Stimulated activated CD4-positive, alpha-beta T cell treated with anti-CD3 and anti-CD28 coated beads, TNF-alpha, amount 100 ng/mL, for 48 hours (primary cell): ENCODE measurements at regions not wholly inside any gene's neighbourhood (a gene's known extent, or its start where the extent isn't known, plus 50 kb on each side); places are given as distances from the start of the nearest gene placed in this dataset.

Experiments used
- DNase-seq, 3 donors: peaks; one replicate each; pipeline ENCODE4 v3.0.0-alpha.2; 2020; ENCODE audit warnings: low read depth in 3 of 3

DNA sequence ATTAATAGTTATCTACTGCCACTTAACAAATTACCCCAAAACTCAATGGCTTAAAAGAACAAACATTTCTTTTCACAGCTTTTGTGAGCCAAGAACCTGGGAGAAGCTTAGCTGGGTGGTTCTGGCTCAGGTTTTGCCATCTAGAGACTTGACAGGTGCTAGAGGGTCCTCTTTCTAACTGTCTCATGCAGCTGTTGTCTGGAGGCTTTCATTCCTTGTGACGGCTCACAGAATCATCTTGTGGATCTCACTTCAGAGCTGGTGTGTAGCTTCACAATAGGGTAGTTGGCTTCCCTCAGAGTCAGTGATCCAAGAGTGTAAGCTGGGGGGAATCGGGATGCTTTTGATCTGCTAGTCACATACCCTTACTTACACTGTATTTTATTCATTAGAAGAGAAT lies 81.2 kb upstream of the APC start:
- no peak for DNase-seq

DNA sequence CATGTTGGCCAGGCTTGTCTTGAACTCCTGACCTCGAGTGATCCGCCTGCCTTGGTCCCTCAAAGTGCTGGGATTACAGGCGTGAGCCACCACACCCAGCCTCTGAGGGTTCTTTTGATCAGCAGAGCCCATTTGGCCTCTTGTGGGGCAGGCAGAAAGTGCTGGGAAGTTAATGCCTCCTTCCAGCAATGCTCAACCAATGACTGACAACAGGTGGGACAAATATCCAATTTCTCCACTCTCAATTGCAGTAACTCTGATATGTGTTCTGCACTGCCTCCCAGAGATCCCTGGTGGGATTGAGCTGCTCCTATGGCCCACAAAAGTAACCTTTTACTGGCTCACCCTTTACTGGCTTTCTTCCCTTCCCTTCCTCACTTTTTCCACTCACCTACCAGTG lies 79.9 kb upstream of the APC start:
- DNase-seq, result no peak

DNA sequence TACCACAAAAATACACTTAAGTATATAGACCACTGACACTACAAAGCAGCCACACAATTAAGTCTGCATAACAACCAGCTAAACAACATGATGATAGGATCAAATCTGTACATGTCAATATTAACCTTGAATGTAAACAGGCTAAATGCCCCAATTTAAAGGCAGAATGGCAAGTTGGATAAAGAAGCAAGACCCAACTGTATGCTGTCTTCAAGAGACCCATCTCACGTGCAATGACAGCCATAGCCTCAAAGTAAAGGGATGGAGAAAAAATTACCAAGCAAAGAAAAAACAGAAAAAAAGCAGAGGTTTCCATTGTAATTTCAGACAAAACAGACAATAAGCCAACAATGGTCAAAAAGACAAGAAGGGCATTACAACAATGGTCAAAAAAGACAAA lies 77.3 kb upstream of the APC start:
- DNase-seq, result no peak

DNA sequence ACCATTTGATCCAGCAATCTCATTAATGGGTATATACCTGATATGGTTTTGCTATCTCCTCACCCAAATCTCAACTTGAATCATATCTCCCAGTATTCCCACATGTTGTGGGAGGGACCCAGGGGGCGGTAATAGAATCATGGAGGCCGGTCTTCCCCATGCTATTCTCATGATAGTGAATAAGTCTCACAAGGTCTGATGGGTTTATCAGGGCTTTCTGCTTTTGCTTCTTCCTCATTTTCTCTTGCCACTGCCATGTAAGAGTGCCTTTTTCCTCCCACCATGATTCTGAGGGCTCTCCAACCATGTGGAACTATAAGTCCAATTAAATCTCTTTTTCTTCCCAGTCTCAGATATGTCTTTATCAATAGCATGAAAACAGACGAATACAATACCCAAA lies 74.5 kb upstream of the APC start:
- DNase-seq, result no peak

DNA sequence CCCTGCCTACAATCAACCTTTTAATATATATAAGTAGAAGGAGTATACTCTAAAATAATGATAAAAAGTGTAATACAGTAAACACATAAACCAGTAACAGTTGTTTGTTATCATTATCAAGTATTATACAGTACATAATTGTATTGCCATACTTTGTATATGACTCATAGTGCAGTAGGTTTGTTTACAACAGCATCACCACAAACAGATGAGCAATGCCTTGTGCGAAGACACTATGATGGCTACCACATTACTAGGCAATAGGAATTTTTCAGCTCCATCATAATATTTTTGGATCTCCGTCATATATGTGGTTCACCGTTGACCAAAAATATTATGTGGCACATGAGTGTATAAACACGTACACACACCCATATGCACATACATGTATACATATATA lies 69.7 kb upstream of the APC start:
- no peak for DNase-seq

DNA sequence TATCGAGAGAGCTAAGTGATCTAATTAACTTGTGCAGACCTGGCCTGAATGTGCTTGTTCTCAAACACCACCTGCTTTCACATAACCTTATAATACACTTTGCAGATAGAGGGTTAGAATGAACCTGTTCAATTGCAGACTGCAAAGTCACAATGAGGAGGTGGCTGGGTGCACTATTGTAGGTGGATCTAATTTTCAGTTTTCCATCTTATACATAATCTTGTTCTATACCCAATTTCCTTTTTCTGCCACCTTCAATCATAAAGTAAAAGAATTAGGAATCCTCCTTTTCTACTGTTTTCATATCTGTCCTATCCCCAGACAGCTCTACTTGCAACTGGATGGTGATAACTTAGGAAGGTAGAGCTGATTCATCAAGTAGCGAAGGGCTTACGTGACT lies 68.8 kb upstream of the APC start:
- no peak for DNase-seq

DNA sequence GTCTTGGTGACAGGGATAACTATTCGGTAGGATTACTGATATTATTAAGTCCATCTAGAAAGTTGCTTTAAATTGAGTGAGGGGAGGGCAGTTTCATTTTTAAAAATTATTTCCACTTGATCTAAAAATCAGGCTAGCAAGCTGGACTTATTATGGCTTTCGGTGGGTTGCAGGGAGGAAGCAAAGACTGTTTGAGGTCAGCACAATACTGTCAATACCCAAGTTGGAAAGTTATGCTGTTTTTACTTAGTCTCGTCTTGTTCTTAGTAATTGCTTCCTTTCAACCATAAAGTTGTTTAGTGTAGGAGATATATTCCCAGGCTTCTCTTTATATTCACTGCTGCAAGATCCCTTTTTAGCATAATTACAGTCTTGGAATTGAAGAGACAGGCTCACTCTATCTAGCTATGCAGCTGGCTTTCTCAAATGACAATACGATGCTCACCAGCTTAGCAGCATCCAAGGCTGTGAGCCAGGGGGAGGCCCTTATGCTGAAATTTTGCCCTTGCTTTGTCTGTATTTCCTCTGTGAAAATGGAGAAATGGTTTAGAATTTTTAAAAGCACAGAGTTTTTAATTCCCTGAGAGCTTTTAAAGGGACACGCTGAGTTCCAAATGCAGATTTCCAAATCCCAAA lies 68.2 kb upstream of the APC start:
- no peak for DNase-seq

DNA sequence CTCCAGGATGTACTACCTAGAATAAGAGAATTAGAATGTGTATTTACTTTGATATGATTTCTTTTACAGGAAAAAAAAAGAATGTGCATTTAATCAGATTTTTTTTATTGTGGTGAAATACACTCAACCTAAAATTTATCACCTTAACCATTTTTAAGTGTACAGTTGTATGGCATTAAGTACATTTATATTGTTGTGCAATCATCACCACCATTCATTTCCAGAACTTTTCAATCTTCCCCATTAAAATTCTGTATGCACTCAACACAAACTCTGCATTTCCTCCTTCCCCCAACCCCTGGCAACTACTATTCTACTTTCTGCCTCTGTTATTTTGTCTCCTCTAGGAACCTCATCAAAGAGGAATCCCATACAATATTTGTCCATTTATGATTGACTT lies 66.0 kb upstream of the APC start:
- DNase-seq, result no peak

DNA sequence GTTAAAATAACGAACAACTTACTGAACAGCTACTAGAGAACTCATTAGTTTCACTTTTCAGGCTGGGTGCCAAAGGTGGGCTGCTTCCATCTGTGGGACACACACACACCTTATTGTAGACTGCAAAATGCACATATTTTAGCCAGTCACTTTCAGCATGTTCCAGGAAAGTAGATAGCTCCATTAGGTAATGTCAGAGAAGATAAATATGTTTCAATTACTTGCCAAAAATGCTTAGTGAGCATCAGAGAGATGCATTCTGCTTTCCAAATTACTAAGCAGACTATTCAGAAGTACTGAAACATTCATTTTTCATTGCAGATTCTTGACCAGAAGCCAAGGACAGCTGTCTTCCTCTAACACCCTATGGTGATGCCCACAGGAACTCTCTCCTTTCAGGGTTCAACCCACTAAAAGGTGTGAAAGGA lies 56.2 kb upstream of the APC start:
- DNase-seq, result no peak

DNA sequence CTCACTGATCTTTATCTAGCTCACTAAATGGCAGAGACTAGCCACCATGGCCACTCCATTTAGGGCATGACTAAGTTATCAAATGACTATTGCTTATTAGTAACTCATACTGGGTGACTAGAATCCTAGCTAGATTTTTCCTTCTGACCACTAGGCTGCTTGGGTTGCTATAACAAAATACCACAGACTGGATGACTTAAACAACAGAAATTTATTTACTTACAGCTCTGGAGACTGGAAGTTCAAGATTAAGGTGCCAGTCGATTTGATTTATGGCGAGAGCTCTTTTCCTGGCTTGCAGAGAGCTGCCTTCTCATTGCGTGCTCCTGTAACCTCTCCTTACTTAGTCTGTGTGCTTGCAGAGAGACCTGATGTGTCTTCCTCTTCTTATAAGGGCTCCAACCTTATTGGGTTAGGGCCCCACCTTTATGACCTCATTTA lies 55.0 kb upstream of the APC start:
- no peak for DNase-seq

DNA sequence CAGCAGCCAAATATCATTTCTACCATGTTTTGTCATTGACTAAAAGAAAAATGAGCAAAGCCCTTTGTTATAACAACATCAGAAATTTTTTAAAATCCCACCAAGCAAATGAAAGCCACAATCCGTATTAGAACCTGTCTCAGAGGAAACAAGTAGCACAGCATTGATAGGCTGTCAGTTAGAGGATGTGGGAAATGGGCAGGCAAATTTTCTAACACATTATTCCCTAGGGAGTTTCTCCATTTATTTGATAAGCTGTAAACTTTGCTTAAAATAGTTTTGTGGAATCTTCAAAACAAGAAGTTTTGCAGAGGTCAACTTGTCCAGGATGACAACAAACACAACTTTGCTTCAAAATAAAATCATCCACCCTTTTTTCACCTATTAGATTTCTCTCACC lies 53.6 kb upstream of the APC start:
- no peak for DNase-seq

DNA sequence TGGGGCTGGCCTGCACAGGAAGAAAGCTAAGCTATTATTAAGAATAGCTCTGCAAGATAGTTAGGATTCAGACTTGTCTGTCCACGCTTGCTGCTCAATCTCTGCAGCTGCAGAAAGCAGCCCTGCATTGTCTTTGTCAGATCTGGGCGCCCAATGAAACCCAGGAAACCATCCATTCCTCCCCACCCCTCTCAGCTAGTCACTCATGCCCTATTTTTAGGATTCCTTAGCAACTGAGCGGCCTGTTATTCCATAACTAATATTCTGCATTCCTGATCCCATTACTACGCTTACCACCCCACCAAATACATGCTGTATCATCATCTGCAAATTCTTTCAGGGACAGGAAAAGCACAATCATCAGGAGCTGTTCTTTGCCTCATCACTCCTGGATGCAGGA lies 52.9 kb upstream of the APC start:
- DNase-seq, result no peak

DNA sequence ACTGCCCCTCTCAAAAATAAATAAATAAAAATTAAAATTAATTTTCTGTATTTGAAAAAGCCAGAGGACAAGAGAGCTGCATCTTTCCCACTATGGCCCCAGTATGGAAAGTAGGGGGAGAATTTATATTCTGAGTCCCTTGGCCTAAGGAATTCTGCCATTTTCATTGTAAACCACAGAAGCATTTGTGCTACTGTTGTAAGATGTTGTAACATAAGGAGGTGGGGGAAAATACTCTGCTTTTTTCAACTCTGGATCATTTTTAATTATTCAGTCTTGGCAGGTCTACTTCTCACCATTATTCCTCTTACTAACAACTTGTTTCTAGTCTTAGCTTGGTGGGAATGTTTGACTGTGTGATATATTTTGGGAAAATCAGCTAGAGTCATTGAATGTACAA lies 52.3 kb upstream of the APC start:
- no peak for DNase-seq

DNA sequence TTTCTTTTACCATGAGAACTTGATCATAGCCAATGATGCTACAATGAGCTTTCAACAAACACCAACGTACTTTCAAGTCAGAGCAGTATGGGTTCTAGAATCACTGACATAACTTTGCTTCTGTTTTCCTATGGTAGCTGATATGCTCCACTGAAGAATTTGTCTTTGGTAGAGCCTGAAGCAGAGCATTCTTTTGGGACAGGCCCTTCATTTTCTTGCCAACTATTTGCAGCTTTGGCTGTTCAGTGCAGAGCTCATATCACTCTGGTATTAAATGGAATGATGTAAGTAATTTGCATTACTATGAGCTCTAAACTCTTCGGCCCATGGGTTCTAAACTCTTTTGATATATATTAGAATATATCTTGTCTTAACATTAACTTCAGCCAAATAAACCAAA lies 51.8 kb upstream of the APC start:
- DNase-seq, result no peak

DNA sequence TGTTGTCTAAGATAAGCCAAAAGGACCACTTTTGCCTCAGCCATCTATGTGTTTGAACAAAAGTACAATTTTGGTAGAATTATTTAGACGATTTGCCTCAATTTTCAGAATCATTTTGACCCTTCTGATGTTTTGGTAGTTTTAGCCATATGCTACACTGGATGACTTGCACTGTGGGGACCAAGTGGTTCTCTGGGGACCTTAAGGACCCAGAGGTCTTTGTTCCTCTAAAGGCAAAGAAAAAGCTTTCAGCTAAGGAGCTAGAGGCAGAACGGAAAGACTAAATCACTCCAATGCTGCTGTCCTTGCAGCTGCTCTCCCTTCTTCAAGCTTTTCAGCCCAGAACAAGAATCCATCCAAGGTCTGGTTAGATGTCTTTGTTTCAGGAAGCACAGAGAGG lies 51.0 kb upstream of the APC start:
- no peak for DNase-seq

DNA sequence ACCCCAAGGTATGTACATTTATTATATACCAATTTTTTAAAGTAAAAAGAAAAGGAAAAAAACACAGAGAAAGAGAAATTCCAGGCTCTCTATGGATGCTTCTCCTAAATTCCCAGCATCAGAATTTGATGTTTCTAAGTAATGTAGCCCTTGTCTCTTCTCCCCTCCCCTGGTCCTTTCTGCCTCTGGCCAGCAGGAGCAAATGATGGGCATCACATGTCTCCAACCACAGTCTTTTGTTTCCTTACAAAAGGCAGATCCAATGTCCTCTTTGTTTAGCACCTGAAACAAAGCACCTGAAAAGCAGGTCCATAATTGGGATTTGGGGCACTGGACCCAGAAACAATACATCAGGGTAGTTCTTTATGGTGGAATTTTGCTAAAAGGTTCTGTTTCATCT lies 50.4 kb upstream of the APC start:
- no peak for DNase-seq
